Keratinocyte (primary cell): ENCODE measurements at regions not wholly inside any gene's neighbourhood (a gene's known extent, or its start where the extent isn't known, plus 50 kb on each side); places are given as distances from the start of the nearest gene placed in this dataset.

Experiments
- DNase-seq: peaks from one replicate; pipeline ENCODE4 v3.0.0-alpha.2; 2011; ENCODE audit warnings: low read depth, missing footprints, low spot score
- FAIRE-seq: peaks from 2 replicates; lab custom pipeline; 2011; peaks lifted over from hg19 to GRCh38; lab: Jason Lieb, UNC
- H2AFZ ChIP-seq: 2 replicates; pipeline ENCODE4 v1.6.0; 2012; ENCODE audit warnings: low read length, control low read depth, inconsistent platforms; ENCODE audit not compliant: control insufficient read depth
- H3K27ac ChIP-seq: 2 replicates; pipeline ENCODE4 v1.5.1; 2011; ENCODE audit warnings: low read length; ENCODE audit not compliant: control insufficient read depth, insufficient read depth
- H3K27me3 ChIP-seq: 3 replicates; pipeline ENCODE4 v1.6.0; 2011; ENCODE audit warnings: low read length; ENCODE audit not compliant: control insufficient read depth, insufficient read depth; ENCODE audit errors: extremely low read depth
- H3K36me3 ChIP-seq, 2 experiments: 2 replicates in 1 of 2; 3 replicates in 1 of 2; pipeline ENCODE4 v1.5.1; 2011; ENCODE audit warnings: low read length in 2 of 2, mild to moderate bottlenecking in 1 of 2; ENCODE audit not compliant: control insufficient read depth in 2 of 2, insufficient read depth in 2 of 2; ENCODE audit errors: extremely low read depth in 1 of 2
- H3K4me1 ChIP-seq: 3 replicates; pipeline ENCODE4 v1.5.1; 2011; ENCODE audit warnings: low read length; ENCODE audit not compliant: control insufficient read depth, insufficient read depth; ENCODE audit errors: extremely low read depth
- H3K4me2 ChIP-seq: 3 replicates; pipeline ENCODE4 v1.6.0; 2011; ENCODE audit warnings: low read depth, low read length; ENCODE audit not compliant: control insufficient read depth, insufficient read depth; ENCODE audit errors: extremely low read depth
- H3K4me3 ChIP-seq, 3 experiments: fragments of 200-600 bp in 1 of 3; sonication (generic) in 1 of 3; 2 replicates in 2 of 3; 3 replicates in 1 of 3; pipeline ENCODE4 v1.5.1; 2011 to 2016; ENCODE audit warnings: low read length in 3 of 3, mild to moderate bottlenecking in 3 of 3, control low read depth in 2 of 3, inconsistent platforms in 1 of 3, low read depth in 1 of 3, mixed read lengths in 1 of 3, mixed run types in 1 of 3, moderate library complexity in 1 of 3; ENCODE audit not compliant: control insufficient read depth in 2 of 3, insufficient read depth in 2 of 3; ENCODE audit errors: extremely low read depth in 1 of 3
- H3K79me2 ChIP-seq: 2 replicates; pipeline ENCODE4 v1.6.0; 2012; ENCODE audit warnings: low read length; ENCODE audit not compliant: control insufficient read depth, insufficient read depth
- H3K9ac ChIP-seq: 3 replicates; pipeline ENCODE4 v1.6.0; 2011; ENCODE audit warnings: low read length; ENCODE audit not compliant: control insufficient read depth, insufficient read depth; ENCODE audit errors: extremely low read depth
- H3K9me1 ChIP-seq: 3 replicates; pipeline ENCODE4 v1.6.0; 2011; ENCODE audit warnings: low read length; ENCODE audit not compliant: control insufficient read depth, insufficient read depth; ENCODE audit errors: extremely low read depth
- H3K9me3 ChIP-seq: 2 replicates; pipeline ENCODE4 v1.5.1; 2012; ENCODE audit warnings: low read depth, low read length; ENCODE audit not compliant: control insufficient read depth
- H4K20me1 ChIP-seq: 3 replicates; pipeline ENCODE4 v1.6.0; 2011; ENCODE audit warnings: low read length; ENCODE audit not compliant: control insufficient read depth, insufficient read depth; ENCODE audit errors: extremely low read depth
- EZH2 ChIP-seq: IDR thresholded peaks from one replicate; pipeline ENCODE4 v1.6.1; 2012; ENCODE audit warnings: inconsistent platforms, mild to moderate bottlenecking, low read length, moderate library complexity
- dilution Hi-C: fragments of 300-500 bp; cut with MboI; formaldehyde crosslinking; loops from one replicate; pipeline ENCODE4 v1.7.0; 2020; ENCODE audit warnings: low sequenced_read_pairs; ENCODE audit not compliant: extremely low pct_ligation_motif_present
- TF ChIP-seq, protein P1 (sequence below), 3 experiments: IDR thresholded peaks in 1 of 3; conservative IDR thresholded peaks in 1 of 3; optimal IDR thresholded peaks in 1 of 3; 2 replicates in 2 of 3; 3 replicates in 1 of 3; pipeline versions ENCODE3 to v1.5.1; 2011; ENCODE audit warnings: low read length in 3 of 3, mild to moderate bottlenecking in 3 of 3, moderate library complexity in 2 of 3, control low read depth in 1 of 3, inconsistent platforms in 1 of 3; ENCODE audit not compliant: insufficient read depth in 2 of 3; ENCODE audit errors: extremely low read depth in 1 of 3

- H3K4me3 ChIP-seq, result no peak overlapping the region
- dilution Hi-C loops, result no loop called here
- FAIRE-seq, result no peak
- no peaks in the 10 kb centered on the region for H3K36me3 ChIP-seq
- no peak overlapping the region for H2AFZ ChIP-seq
- DNase-seq, result no peak
- no peak overlapping the region for H3K9ac ChIP-seq
- no peaks in the 10 kb centered on the region for H3K79me2 ChIP-seq
- H3K9me3 ChIP-seq, result peaks cover 15% of the 10 kb centered on the region
- H3K9me1 ChIP-seq, result no peaks in the 10 kb centered on the region
- H4K20me1 ChIP-seq, result no peaks in the 10 kb centered on the region
- H3K27me3 ChIP-seq, result no peaks in the 10 kb centered on the region
- H3K27ac ChIP-seq, result no peak overlapping the region
- no peaks in the 10 kb centered on the region for H3K4me1 ChIP-seq
- H3K4me2 ChIP-seq, result no peak overlapping the region
- TF ChIP-seq EZH2, result no peak
- TF ChIP-seq, protein P1, sequence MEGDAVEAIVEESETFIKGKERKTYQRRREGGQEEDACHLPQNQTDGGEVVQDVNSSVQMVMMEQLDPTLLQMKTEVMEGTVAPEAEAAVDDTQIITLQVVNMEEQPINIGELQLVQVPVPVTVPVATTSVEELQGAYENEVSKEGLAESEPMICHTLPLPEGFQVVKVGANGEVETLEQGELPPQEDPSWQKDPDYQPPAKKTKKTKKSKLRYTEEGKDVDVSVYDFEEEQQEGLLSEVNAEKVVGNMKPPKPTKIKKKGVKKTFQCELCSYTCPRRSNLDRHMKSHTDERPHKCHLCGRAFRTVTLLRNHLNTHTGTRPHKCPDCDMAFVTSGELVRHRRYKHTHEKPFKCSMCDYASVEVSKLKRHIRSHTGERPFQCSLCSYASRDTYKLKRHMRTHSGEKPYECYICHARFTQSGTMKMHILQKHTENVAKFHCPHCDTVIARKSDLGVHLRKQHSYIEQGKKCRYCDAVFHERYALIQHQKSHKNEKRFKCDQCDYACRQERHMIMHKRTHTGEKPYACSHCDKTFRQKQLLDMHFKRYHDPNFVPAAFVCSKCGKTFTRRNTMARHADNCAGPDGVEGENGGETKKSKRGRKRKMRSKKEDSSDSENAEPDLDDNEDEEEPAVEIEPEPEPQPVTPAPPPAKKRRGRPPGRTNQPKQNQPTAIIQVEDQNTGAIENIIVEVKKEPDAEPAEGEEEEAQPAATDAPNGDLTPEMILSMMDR (optimal IDR thresholded peaks at IDR 0.05 in 1 of 3, IDR thresholded peaks at IDR 0.05 in 1 of 3, conservative IDR thresholded peaks at IDR 0.05 in 1 of 3; ENCODE audit: extremely low read depth in 1 of 3, insufficient read depth in 2 of 3, low read length in 3 of 3), result no peak
These were observed 142.5 kb downstream of the DNAJB6 start for GRCh38 chr7:157479326-157479725.

GRCh38 chr7:157480371-157481050 is 143.7 kb downstream of the DNAJB6 start:
- no peak overlapping the region for H2AFZ ChIP-seq
- H3K27me3 ChIP-seq, result no peaks in the 10 kb centered on the region
- no peaks in the 10 kb centered on the region for H3K4me1 ChIP-seq
- H3K36me3 ChIP-seq, result no peaks in the 10 kb centered on the region
- dilution Hi-C loops, result no loop called here
- H3K79me2 ChIP-seq, result no peaks in the 10 kb centered on the region
- no peak overlapping the region for H3K4me2 ChIP-seq
- peaks cover 15% of the 10 kb centered on the region for H3K9me3 ChIP-seq
- no peaks in the 10 kb centered on the region for H4K20me1 ChIP-seq
- no peaks in the 10 kb centered on the region for H3K9me1 ChIP-seq
- no peak overlapping the region for H3K4me3 ChIP-seq
- no peak for TF ChIP-seq EZH2
- TF ChIP-seq, protein P1 (optimal IDR thresholded peaks at IDR 0.05 in 1 of 3, IDR thresholded peaks at IDR 0.05 in 1 of 3, conservative IDR thresholded peaks at IDR 0.05 in 1 of 3; ENCODE audit: extremely low read depth in 1 of 3, insufficient read depth in 2 of 3, low read length in 3 of 3), result no peak
- FAIRE-seq (no peak), DNase-seq (no peak)
- H3K9ac ChIP-seq, result no peak overlapping the region
- H3K27ac ChIP-seq, result no peak overlapping the region
